Left ventricle myocardium inferior (tissue), 1 donor: ENCODE measurements at regions not wholly inside any gene's neighbourhood (a gene's known extent, or its start where the extent isn't known, plus 50 kb on each side); places are given as distances from the start of the nearest gene placed in this dataset.
"Not testable (repeated sequence)": the region's sequence is repeated elsewhere in the genome, so short reads cannot be mapped to it uniquely, and the experiment has no call there.

Experiments used
- DNase-seq: peaks from one replicate; pipeline ENCODE4 v3.0.0-alpha.2; 2020
- H3K27ac ChIP-seq: fragments of 200-600 bp; replicated peaks from 2 replicates; pipeline ENCODE4 v1.8.0; 2021
- H3K27me3 ChIP-seq: fragments of 200-600 bp; 2 replicates; pipeline ENCODE4 v1.8.0; 2021; ENCODE audit warnings: low read depth
- H3K36me3 ChIP-seq: fragments of 200-600 bp; 2 replicates; pipeline ENCODE4 v1.8.0; 2021
- H3K4me1 ChIP-seq: fragments of 200-600 bp; 2 replicates; pipeline ENCODE4 v1.8.0; 2021
- H3K4me3 ChIP-seq: fragments of 200-600 bp; 2 replicates; pipeline ENCODE4 v1.8.0; 2021; ENCODE audit warnings: mild to moderate bottlenecking, moderate library complexity
- H3K9me3 ChIP-seq: fragments of 200-600 bp; replicated peaks from 2 replicates; pipeline ENCODE4 v1.8.0; 2021
- intact Hi-C: fragments of 100-400 bp; cut with micrococcal nuclease; formaldehyde crosslinking; loops from one replicate; pipeline ENCODE4 v1.11.0; 2022
- TF ChIP-seq, protein P1 (sequence below): fragments of 200-600 bp; IDR thresholded peaks from 2 replicates; pipeline ENCODE4 v1.8.0; 2021; ENCODE audit warnings: antibody characterized with exemption, mild to moderate bottlenecking, borderline replicate concordance
- donor health status: DM: no; HTN: yes; CAD: no; lungs with severe emphysema.

DNA sequence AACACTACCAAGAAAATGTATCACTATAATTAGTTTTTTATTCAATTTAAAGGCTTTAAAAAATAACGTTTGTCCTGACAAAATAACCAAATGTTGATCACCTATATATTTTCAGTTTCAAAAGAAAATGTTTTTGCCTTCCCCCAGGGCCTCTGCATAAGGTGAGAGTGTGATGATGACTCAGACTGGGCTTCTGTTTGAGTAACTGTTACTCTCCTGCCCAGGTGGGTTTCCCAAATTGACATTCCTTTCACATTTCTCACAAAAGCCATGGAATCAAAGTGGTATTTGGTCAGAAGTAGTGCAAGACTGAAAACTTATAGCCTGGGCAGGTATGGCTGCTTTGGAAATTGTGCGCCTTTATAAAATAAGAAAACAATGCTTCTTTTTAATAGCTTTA, 180.6 kb downstream of the COG6 start:
- Histone ChIP-seq H3K4me1 (no peaks in the 10 kb centered on the region), H3K4me3 (no peak overlapping the region), H3K27ac (no peak overlapping the region), H3K27me3 (no peaks in the 10 kb centered on the region), H3K36me3 (no peaks in the 10 kb centered on the region), H3K9me3 (no peaks in the 10 kb centered on the region)
- no peak for DNase-seq
- intact Hi-C loops, result no loop called here
- TF ChIP-seq, protein P1, sequence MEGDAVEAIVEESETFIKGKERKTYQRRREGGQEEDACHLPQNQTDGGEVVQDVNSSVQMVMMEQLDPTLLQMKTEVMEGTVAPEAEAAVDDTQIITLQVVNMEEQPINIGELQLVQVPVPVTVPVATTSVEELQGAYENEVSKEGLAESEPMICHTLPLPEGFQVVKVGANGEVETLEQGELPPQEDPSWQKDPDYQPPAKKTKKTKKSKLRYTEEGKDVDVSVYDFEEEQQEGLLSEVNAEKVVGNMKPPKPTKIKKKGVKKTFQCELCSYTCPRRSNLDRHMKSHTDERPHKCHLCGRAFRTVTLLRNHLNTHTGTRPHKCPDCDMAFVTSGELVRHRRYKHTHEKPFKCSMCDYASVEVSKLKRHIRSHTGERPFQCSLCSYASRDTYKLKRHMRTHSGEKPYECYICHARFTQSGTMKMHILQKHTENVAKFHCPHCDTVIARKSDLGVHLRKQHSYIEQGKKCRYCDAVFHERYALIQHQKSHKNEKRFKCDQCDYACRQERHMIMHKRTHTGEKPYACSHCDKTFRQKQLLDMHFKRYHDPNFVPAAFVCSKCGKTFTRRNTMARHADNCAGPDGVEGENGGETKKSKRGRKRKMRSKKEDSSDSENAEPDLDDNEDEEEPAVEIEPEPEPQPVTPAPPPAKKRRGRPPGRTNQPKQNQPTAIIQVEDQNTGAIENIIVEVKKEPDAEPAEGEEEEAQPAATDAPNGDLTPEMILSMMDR, result no peak

DNA sequence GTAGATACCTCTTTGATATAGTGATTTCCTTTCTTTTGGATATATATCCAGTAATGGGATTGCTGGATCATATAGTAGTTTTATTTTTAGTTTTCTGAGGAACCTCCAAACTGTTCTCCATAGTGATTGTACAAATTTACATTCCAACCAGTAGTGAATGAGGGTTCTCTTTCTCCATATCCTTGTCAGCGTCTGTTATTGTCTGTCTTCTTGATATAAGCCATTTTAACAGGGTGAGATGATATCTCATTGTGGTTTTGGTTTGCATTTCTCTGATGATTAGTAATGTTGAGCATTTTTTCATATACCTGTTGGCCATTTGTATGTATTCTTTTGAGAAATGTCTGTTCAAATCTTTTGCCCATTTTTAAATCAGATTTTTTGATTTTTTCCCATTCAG, 182.4 kb downstream of the COG6 start:
- H3K36me3 ChIP-seq, H3K9me3 ChIP-seq, intact Hi-C loops, DNase-seq, H3K27me3 ChIP-seq, H3K4me1 ChIP-seq, H3K27ac ChIP-seq, H3K4me3 ChIP-seq: not testable (repeated sequence)

DNA sequence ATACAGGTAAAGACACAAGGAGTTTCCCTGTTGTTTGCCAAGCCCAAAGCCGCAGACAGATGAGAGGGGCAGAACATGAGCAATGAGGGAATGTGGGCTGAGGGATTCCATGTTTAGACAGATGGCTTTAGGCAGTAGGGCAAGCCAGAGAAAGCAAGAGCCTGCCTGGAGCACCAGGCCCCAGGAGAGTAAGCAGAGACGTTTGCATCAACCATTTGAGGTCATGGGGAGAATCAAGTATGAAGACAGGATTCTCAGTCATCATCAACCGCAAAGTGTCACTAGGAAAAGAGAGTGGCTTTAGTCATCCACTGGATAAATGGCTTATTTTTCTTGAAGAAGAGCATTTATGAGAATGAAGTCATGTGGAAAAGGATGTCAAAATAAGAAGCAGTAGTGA, 184.7 kb downstream of the COG6 start:
- no peaks in the 10 kb centered on the region for H3K9me3 ChIP-seq
- intact Hi-C loops, result no loop called here
- no peak overlapping the region for H3K4me3 ChIP-seq
- H3K36me3 ChIP-seq, result no peaks in the 10 kb centered on the region
- TF ChIP-seq, protein P1, result no peak
- H3K27me3 ChIP-seq, result no peaks in the 10 kb centered on the region
- H3K27ac ChIP-seq, result no peak overlapping the region
- no peak for DNase-seq
- H3K4me1 ChIP-seq, result no peaks in the 10 kb centered on the region

DNA sequence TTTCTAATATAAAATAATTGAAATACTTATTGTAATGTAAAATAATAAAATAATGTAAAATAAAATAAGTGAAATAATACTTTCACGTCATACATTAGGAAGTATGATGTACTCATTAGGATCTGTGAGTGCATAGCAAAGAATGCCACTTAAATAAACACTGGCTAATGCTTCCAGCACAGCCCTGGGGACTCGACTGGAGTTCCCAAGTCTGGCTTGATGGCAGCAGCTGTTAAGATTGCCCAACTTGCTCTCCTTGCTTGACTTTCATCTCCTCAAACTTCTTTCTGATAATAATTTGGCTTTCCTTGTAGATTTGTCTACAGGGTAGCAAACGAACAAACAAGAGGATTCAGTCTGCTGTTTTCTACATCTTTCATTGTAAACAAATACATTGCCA, 191.9 kb downstream of the COG6 start:
- intact Hi-C loops, result no loop called here
- no peaks in the 10 kb centered on the region for H3K4me1 ChIP-seq
- no peak for DNase-seq
- no peak overlapping the region for H3K4me3 ChIP-seq
- no peaks in the 10 kb centered on the region for H3K36me3 ChIP-seq
- TF ChIP-seq, protein P1, result no peak
- H3K27ac ChIP-seq, result no peak overlapping the region
- peaks cover 11% of the 10 kb centered on the region for H3K9me3 ChIP-seq
- H3K27me3 ChIP-seq, result no peaks in the 10 kb centered on the region

DNA sequence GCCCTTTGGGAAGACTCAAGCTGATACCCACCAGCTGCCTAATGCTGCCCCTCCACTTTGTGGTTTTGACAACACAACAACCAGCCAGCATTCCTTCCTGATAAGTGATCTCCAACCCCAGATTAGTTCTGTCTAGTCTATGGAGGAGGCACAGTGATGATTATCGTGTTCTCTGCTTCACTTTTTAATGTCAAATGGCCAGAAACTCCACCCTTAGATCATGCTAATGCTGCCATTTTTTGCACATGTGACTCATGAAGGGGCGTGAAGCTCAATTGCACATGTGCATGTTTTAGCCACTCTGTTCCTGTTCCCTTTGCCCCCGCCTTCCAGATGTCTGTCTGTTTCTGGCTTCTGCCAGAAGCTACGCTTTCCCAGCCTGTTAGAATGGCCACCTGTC, 199.8 kb downstream of the COG6 start:
- intact Hi-C loops, result no loop called here
- TF ChIP-seq, protein P1, result no peak

DNA sequence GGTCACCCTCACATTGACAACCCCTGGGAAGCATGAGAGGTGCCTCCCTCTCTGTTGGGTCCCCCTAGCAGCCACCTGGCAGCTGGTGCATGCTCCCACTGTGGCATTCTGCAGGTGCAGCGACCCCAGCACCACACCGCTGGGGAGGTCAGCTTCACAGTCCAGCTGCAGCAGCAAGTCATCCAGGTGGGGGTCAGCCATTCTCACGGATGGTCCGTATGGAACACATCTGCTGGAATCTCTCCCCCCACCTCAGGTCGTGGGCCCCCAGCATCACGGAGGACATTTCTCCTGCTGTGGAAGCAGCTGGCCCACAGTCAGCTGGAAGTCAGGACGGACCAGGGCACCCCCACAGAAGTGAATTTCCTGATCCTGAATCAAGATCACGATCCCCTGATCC, 201.3 kb downstream of the COG6 start:
- DNase-seq, result no peak
- Histone ChIP-seq H3K9me3 (peaks cover 21% of the 10 kb centered on the region), H3K4me1 (no peaks in the 10 kb centered on the region), H3K4me3 (no peak overlapping the region), H3K27ac (no peak overlapping the region), H3K27me3 (no peaks in the 10 kb centered on the region), H3K36me3 (no peaks in the 10 kb centered on the region)
- intact Hi-C loops, result no loop called here
- TF ChIP-seq, protein P1, result no peak

More for the DNA sequence above, 199.8 kb downstream of the COG6 start:
- Histone ChIP-seq H3K4me1 (no peaks in the 10 kb centered on the region), H3K27me3 (no peaks in the 10 kb centered on the region), H3K4me3 (no peak overlapping the region), H3K36me3 (no peaks in the 10 kb centered on the region), H3K9me3 (peaks cover 26% of the 10 kb centered on the region), H3K27ac (no peak overlapping the region)
- DNase-seq, result no peak
